Neural crest cell (in vitro differentiated cells): ENCODE measurements at regions not wholly inside any gene's neighbourhood (a gene's known extent, or its start where the extent isn't known, plus 50 kb on each side); places are given as distances from the start of the nearest gene placed in this dataset.

Experiments used
- DNase-seq: peaks from one replicate; pipeline ENCODE4 v3.0.0; 2021; ENCODE audit warnings: low read depth, mixed read lengths, low spot score
- H3K27ac Mint-ChIP-seq: one replicate; pipeline ENCODE4 v1.8.0; 2021; ENCODE audit warnings: mild to moderate bottlenecking, mixed read lengths; ENCODE audit not compliant: unreplicated experiment
- H3K27me3 Mint-ChIP-seq: 2 replicates; pipeline ENCODE4 v1.8.0; 2021; ENCODE audit warnings: low read depth, mild to moderate bottlenecking, mixed read lengths
- H3K36me3 Mint-ChIP-seq: 2 replicates; pipeline ENCODE4 v1.8.0; 2021; ENCODE audit warnings: low read depth, mild to moderate bottlenecking, mixed read lengths
- H3K4me1 Mint-ChIP-seq: 2 replicates; pipeline ENCODE4 v1.8.0; 2021; ENCODE audit warnings: mixed read lengths
- H3K4me3 Mint-ChIP-seq: one replicate; pipeline ENCODE4 v1.8.0; 2021; ENCODE audit warnings: mild to moderate bottlenecking, mixed read lengths
- H3K9me3 Mint-ChIP-seq: 2 replicates; pipeline ENCODE4 v1.8.0; 2021; ENCODE audit warnings: mixed read lengths
- CTCF ChIP-seq: fragments of 200-600 bp; sonication (generic); conservative IDR thresholded peaks from 2 replicates; pipeline ENCODE4 v1.5.0; 2021; ENCODE audit warnings: antibody characterized with exemption, mild to moderate bottlenecking

- Mint-ChIP-seq H3K9me3 (no peaks in the 10 kb centered on the region), H3K36me3 (no peaks in the 10 kb centered on the region), H3K27me3 (no peaks in the 10 kb centered on the region), H3K4me3 (no peak overlapping the region), H3K27ac (no peak overlapping the region), H3K4me1 (no peaks in the 10 kb centered on the region)
- no peak for TF ChIP-seq CTCF
- DNase-seq, result no peak
Observed at GRCh38 chr3:76051145-76051544, 265.8 kb upstream of the ZNF717 start.

GRCh38 chr3:76054404-76054803 lies 269.1 kb upstream of the ZNF717 start:
- DNase-seq, result no peak
- H3K27ac Mint-ChIP-seq, result no peak overlapping the region
- no peaks in the 10 kb centered on the region for H3K9me3 Mint-ChIP-seq
- no peaks in the 10 kb centered on the region for H3K36me3 Mint-ChIP-seq
- H3K4me3 Mint-ChIP-seq, result no peak overlapping the region
- no peaks in the 10 kb centered on the region for H3K27me3 Mint-ChIP-seq
- H3K4me1 Mint-ChIP-seq, result no peaks in the 10 kb centered on the region
- no peak for TF ChIP-seq CTCF

- no peak for DNase-seq
- no peak overlapping the region for H3K27ac Mint-ChIP-seq
- H3K36me3 Mint-ChIP-seq, result no peaks in the 10 kb centered on the region
- no peaks in the 10 kb centered on the region for H3K9me3 Mint-ChIP-seq
- TF ChIP-seq CTCF, result no peak
- no peaks in the 10 kb centered on the region for H3K27me3 Mint-ChIP-seq
- H3K4me3 Mint-ChIP-seq, result no peak overlapping the region
- no peaks in the 10 kb centered on the region for H3K4me1 Mint-ChIP-seq
Observed at GRCh38 chr3:76061654-76062053, 276.3 kb upstream of the ZNF717 start.

- Mint-ChIP-seq H3K4me1 (no peaks in the 10 kb centered on the region), H3K36me3 (no peaks in the 10 kb centered on the region), H3K27me3 (no peaks in the 10 kb centered on the region), H3K27ac (no peak overlapping the region), H3K9me3 (no peaks in the 10 kb centered on the region), H3K4me3 (no peak overlapping the region)
- DNase-seq, result no peak
- no peak for TF ChIP-seq CTCF
Observed at GRCh38 chr3:76063019-76063418, 277.7 kb upstream of the ZNF717 start.

GRCh38 chr3:76063811-76064210 lies 278.5 kb upstream of the ZNF717 start:
- TF ChIP-seq CTCF, result no peak
- Mint-ChIP-seq H3K4me3 (no peak overlapping the region), H3K27ac (no peak overlapping the region), H3K9me3 (no peaks in the 10 kb centered on the region), H3K4me1 (no peaks in the 10 kb centered on the region), H3K27me3 (no peaks in the 10 kb centered on the region), H3K36me3 (no peaks in the 10 kb centered on the region)
- no peak for DNase-seq

GRCh38 chr3:76065964-76066363 lies 280.6 kb upstream of the ZNF717 start:
- TF ChIP-seq CTCF, result no peak
- H3K9me3 Mint-ChIP-seq, result no peaks in the 10 kb centered on the region
- no peaks in the 10 kb centered on the region for H3K4me1 Mint-ChIP-seq
- H3K4me3 Mint-ChIP-seq, result no peak overlapping the region
- no peaks in the 10 kb centered on the region for H3K27me3 Mint-ChIP-seq
- no peak overlapping the region for H3K27ac Mint-ChIP-seq
- no peaks in the 10 kb centered on the region for H3K36me3 Mint-ChIP-seq
- DNase-seq, result no peak
